ENCODE measurements at regions not wholly inside any gene's neighbourhood (a gene's known extent, or its start where the extent isn't known, plus 50 kb on each side); places are given as distances from the start of the nearest gene placed in this dataset.

DNA sequence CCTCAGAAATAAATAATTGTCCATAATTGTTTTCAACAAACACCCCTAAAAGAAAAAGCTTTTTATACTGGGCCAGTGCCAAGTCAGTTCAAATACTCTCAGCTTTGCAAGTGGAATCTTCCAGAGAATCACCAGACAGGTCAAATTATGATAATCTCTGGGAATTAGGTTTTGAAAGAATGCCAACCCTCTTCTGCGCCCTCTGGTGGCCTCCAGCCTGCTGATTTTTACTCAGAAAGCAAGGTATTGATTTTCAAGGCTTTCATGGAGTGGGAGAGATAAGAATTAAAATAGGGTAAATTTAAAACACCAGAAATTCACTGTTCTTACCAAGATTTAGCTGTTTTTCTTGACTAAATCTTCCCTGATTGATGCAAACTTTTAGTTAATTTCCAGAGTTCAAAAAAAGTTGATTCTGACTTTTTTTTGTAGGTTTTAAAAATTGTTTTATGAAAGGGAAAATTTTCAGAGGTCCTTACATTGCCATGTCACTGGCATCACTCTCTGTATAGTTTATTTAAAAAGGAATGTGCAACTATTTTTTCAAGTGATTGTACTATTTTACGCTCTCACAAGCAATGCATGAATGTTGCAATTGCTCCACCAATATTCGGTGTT lies 282.9 kb upstream of the TNP1 start:
- intact Hi-C loops (cut with DNase I), result no loop called here
- Histone ChIP-seq H3K9me3 (peaks cover 17% of the 10 kb centered on the region), H3K27me3 (ENCODE audit: insufficient read depth in 3 of 3, low read length in 2 of 3) (no peaks in the 10 kb centered on the region), H3K36me3 (ENCODE audit: insufficient read depth in 1 of 2, low read depth in 1 of 2) (no peaks in the 10 kb centered on the region), H3K27ac (no peak overlapping the region), H3K4me3 (no peak overlapping the region), H3K4me1 (no peaks in the 10 kb centered on the region)
- TF ChIP-seq, protein P1, sequence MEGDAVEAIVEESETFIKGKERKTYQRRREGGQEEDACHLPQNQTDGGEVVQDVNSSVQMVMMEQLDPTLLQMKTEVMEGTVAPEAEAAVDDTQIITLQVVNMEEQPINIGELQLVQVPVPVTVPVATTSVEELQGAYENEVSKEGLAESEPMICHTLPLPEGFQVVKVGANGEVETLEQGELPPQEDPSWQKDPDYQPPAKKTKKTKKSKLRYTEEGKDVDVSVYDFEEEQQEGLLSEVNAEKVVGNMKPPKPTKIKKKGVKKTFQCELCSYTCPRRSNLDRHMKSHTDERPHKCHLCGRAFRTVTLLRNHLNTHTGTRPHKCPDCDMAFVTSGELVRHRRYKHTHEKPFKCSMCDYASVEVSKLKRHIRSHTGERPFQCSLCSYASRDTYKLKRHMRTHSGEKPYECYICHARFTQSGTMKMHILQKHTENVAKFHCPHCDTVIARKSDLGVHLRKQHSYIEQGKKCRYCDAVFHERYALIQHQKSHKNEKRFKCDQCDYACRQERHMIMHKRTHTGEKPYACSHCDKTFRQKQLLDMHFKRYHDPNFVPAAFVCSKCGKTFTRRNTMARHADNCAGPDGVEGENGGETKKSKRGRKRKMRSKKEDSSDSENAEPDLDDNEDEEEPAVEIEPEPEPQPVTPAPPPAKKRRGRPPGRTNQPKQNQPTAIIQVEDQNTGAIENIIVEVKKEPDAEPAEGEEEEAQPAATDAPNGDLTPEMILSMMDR (IDR thresholded peaks at IDR 0.05), result peak; percentile 31
- ATAC-seq (no peak), DNase-seq (no peak)
- WGBS, 3 donors, result 78 to 84% (median 81%) methylated on average over 3 of the region's 3 CpGs

DNA sequence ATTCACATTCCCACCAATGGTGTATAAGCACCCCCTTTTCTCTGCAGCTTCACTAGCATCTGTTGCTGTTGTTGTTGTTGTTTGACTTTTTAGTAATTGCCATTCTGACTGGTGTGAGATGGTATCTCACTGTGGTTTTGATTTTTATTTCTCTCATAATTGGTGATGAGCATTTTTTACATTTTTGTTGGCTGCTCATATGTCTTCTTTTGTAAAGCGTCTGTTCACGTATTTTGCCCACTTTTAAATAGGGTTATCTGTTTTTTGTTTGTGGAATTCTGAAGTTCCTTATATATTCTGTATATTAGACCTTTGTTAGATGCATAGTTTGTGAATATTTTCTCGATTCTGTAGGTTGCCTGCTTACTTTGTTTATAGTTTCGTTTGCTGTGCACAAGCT lies 278.4 kb upstream of the TNP1 start:
- intact Hi-C loops (cut with DNase I), result no loop called here
- DNase-seq (no peak), ATAC-seq (no peak)
- Histone ChIP-seq H3K4me3 (no peak overlapping the region), H3K27ac (no peak overlapping the region), H3K36me3 (ENCODE audit: insufficient read depth in 1 of 2, low read depth in 1 of 2) (no peaks in the 10 kb centered on the region), H3K9me3 (peaks cover 19% of the 10 kb centered on the region), H3K27me3 (ENCODE audit: insufficient read depth in 3 of 3, low read length in 2 of 3) (no peaks in the 10 kb centered on the region), H3K4me1 (no peaks in the 10 kb centered on the region)
- 93 to 96% (median 95%) methylated on average over 4 of the region's 4 CpGs for WGBS, 3 donors
- TF ChIP-seq, protein P1 (IDR thresholded peaks at IDR 0.05), result no peak

DNA sequence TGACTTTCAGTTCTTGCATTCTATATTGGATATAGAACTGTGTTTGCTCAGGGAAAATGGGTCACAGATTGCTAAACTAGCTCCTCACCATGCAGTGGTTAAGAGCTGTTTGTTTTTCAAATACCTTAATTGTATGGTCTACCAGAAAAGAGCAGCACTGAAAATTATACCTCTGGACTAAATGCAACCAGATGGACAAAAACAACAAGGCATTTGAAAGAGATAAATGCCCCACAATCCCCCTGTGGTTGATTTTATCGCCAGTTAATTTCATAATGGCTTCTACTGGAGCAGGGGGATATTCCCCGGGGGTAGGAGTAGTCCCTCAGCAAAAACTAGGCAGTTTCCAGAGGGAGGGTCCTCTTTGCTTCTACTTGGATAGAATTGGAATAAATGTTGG lies 267.9 kb upstream of the TNP1 start:
- Histone ChIP-seq H3K36me3 (ENCODE audit: insufficient read depth in 1 of 2, low read depth in 1 of 2) (no peaks in the 10 kb centered on the region), H3K27me3 (ENCODE audit: insufficient read depth in 3 of 3, low read length in 2 of 3) (no peaks in the 10 kb centered on the region), H3K27ac (no peak overlapping the region), H3K4me1 (peaks cover 12% of the 10 kb centered on the region), H3K4me3 (no peak overlapping the region), H3K9me3 (no peaks in the 10 kb centered on the region)
- intact Hi-C loops (cut with DNase I), result no loop called here
- TF ChIP-seq, protein P1 (IDR thresholded peaks at IDR 0.05), result no peak
- DNase-seq (no peak), ATAC-seq (no peak)
- 97% methylated on average over 2 of the region's 2 CpGs for WGBS, 3 donors

DNA sequence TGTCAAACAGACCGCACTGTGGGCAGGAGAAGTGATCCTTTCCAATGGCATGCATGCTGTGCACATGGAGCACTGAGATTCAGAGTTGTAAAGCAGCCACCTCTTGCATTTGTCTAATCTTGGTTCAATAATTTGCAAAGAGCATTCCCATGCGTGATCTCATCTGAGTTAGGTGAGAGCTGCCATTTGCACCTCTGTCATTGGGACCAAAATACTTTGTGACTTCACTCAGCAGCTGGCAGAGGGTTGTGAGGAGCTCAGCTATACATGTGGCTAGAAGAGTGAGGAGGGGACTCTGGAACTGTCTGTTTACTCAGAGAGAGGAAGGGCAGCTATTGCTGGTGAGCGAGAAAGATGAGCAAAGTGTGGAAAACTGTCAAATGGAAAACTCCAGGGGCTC lies 265.1 kb upstream of the TNP1 start:
- Histone ChIP-seq H3K4me3 (no peak overlapping the region), H3K36me3 (ENCODE audit: insufficient read depth in 1 of 2, low read depth in 1 of 2) (no peaks in the 10 kb centered on the region), H3K9me3 (no peaks in the 10 kb centered on the region), H3K27me3 (ENCODE audit: insufficient read depth in 3 of 3, low read length in 2 of 3) (no peaks in the 10 kb centered on the region), H3K27ac (peak overlapping the region; percentile 57), H3K4me1 (peaks cover 12% of the 10 kb centered on the region)
- TF ChIP-seq, protein P1 (IDR thresholded peaks at IDR 0.05), result no peak
- WGBS, 3 donors, result 50 to 70% (median 51%) methylated on average over 3 of the region's 3 CpGs
- no peak for DNase-seq
- ATAC-seq, result peak; percentile 89 to 99 (median 97)
- intact Hi-C loops (cut with DNase I), result no loop called here

DNA sequence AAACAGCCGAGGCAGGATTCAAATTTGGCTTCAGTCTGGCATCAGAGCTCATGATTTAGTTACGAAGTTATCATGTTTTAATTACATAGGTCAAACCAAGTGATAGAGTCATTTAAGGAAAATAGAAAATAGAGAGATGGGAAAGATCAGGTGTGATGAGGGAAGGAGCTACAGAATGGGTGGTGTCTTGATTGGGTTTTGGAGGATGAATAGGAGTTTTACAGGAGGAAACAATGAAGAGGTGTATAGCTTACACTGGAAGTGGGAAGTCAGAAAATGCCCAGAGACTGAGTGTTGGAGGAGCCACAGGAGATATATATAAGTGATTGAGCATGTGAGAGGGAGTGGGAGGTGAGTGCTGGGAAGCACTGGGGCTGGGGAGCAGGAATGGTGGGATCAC lies 264.2 kb upstream of the TNP1 start:
- 88 to 94% (median 93%) methylated on average over 2 of the region's 2 CpGs for WGBS, 3 donors
- TF ChIP-seq, protein P1 (IDR thresholded peaks at IDR 0.05), result no peak
- ATAC-seq (no peak), DNase-seq (no peak)
- no peak overlapping the region for H3K4me3 ChIP-seq
- intact Hi-C loops (cut with DNase I), result no loop called here
- H3K36me3 ChIP-seq (ENCODE audit: insufficient read depth in 1 of 2, low read depth in 1 of 2), result no peaks in the 10 kb centered on the region
- H3K4me1 ChIP-seq, result peaks cover 12% of the 10 kb centered on the region
- no peak overlapping the region for H3K27ac ChIP-seq
- no peaks in the 10 kb centered on the region for H3K9me3 ChIP-seq
- no peaks in the 10 kb centered on the region for H3K27me3 ChIP-seq (ENCODE audit: insufficient read depth in 3 of 3, low read length in 2 of 3)

All from psoas muscle (tissue), 7 donors.